MM.1S (cell line): ENCODE measurements at regions not wholly inside any gene's neighbourhood (a gene's known extent, or its start where the extent isn't known, plus 50 kb on each side); places are given as distances from the start of the nearest gene placed in this dataset.

Experiments
- DNase-seq: peaks from one replicate; pipeline ENCODE4 v3.0.0-alpha.2; 2015
- H2AFZ ChIP-seq: fragments of 300-600 bp; sonication (generic); 2 replicates; pipeline ENCODE4 v1.6.0; 2016; ENCODE audit warnings: antibody characterized with exemption, low read length
- H3F3A ChIP-seq: fragments of 300-600 bp; sonication (generic); 2 replicates; pipeline ENCODE4 v1.6.1; 2016; ENCODE audit warnings: mild to moderate bottlenecking, antibody characterized with exemption, low read length, moderate library complexity, mixed read lengths; ENCODE audit not compliant: insufficient read depth
- H3K27ac ChIP-seq: fragments of 300-600 bp; sonication (generic); 2 replicates; pipeline ENCODE4 v1.5.1; 2016; ENCODE audit warnings: mild to moderate bottlenecking, low read length
- H3K27me3 ChIP-seq: fragments of 300-600 bp; sonication (generic); replicated peaks from 2 replicates; pipeline ENCODE4 v1.6.0; 2016; ENCODE audit warnings: low read length; ENCODE audit not compliant: insufficient read depth
- H3K36me3 ChIP-seq: fragments of 300-600 bp; sonication (generic); replicated peaks from 2 replicates; pipeline ENCODE4 v1.6.1; 2016; ENCODE audit warnings: mild to moderate bottlenecking, low read length, mixed read lengths; ENCODE audit not compliant: insufficient read depth
- H3K4me1 ChIP-seq: fragments of 300-600 bp; sonication (generic); 2 replicates; pipeline ENCODE4 v1.6.1; 2016; ENCODE audit warnings: low read length, mixed read lengths
- H3K4me2 ChIP-seq: fragments of 300-600 bp; sonication (generic); 2 replicates; pipeline ENCODE4 v1.6.0; 2016; ENCODE audit warnings: low read depth, low read length
- H3K4me3 ChIP-seq: fragments of 300-600 bp; sonication (generic); 2 replicates; pipeline ENCODE4 v1.5.1; 2016; ENCODE audit warnings: low read length, mixed read lengths
- H3K79me2 ChIP-seq: fragments of 300-600 bp; sonication (generic); 2 replicates; pipeline ENCODE4 v1.6.1; 2016; ENCODE audit warnings: mixed run types, low read length, mixed read lengths
- H3K9ac ChIP-seq: fragments of 300-600 bp; sonication (generic); 2 replicates; pipeline ENCODE4 v1.6.1; 2016; ENCODE audit warnings: low read length, mixed read lengths
- H3K9me2 ChIP-seq: fragments of 300-600 bp; sonication (generic); replicated peaks from 2 replicates; pipeline ENCODE4 v1.6.1; 2016; ENCODE audit warnings: mild to moderate bottlenecking, low read length, mixed read lengths; ENCODE audit not compliant: insufficient read depth
- H3K9me3 ChIP-seq: fragments of 300-600 bp; sonication (generic); replicated peaks from 2 replicates; pipeline ENCODE4 v1.6.1; 2016; ENCODE audit warnings: mild to moderate bottlenecking, low read length, mixed read lengths; ENCODE audit not compliant: insufficient read depth
- H4K20me1 ChIP-seq: fragments of 300-600 bp; sonication (generic); 2 replicates; pipeline ENCODE4 v1.6.1; 2016; ENCODE audit warnings: mild to moderate bottlenecking, low read length, moderate library complexity, mixed read lengths; ENCODE audit not compliant: insufficient read depth
- CTCF ChIP-seq: fragments of 300-600 bp; sonication (generic); IDR thresholded peaks from 2 replicates; pipeline ENCODE4 v1.5.1; 2016; ENCODE audit warnings: antibody characterized with exemption, low read length, mixed read lengths
- EZH2 ChIP-seq: fragments of 300-600 bp; sonication (generic); optimal IDR thresholded peaks from 2 replicates; pipeline ENCODE3; 2017; ENCODE audit warnings: low read depth, mild to moderate bottlenecking, antibody characterized with exemption, low read length, mixed read lengths
- EZH2phosphoT487 ChIP-seq: fragments of 300-600 bp; sonication (generic); IDR thresholded peaks from 2 replicates; pipeline ENCODE4 v1.6.1; 2018; ENCODE audit warnings: antibody characterized with exemption, low read length

GRCh38 chr18:8519102-8519501 is 90.1 kb upstream of the RAB12 start:
- H3K27ac ChIP-seq, result no peak overlapping the region
- no peak for DNase-seq

GRCh38 chr18:8520266-8520665 is 89.0 kb upstream of the RAB12 start:
- H3K27me3 ChIP-seq, result no peaks in the 10 kb centered on the region
- H3K4me3 ChIP-seq, result no peak overlapping the region

More at GRCh38 chr18:8519102-8519501, 90.1 kb upstream of the RAB12 start:
- Histone ChIP-seq H2AFZ (no peak overlapping the region), H4K20me1 (no peaks in the 10 kb centered on the region), H3K9me2 (no peaks in the 10 kb centered on the region), H3F3A (no peaks in the 10 kb centered on the region), H3K4me2 (no peak overlapping the region), H3K4me1 (no peaks in the 10 kb centered on the region), H3K9me3 (no peaks in the 10 kb centered on the region), H3K27me3 (no peaks in the 10 kb centered on the region), H3K36me3 (no peaks in the 10 kb centered on the region), H3K79me2 (no peaks in the 10 kb centered on the region), H3K4me3 (no peak overlapping the region), H3K9ac (no peak overlapping the region)
- TF ChIP-seq EZH2phosphoT487, result no peak
- no peak for TF ChIP-seq CTCF
- no peak for TF ChIP-seq EZH2

GRCh38 chr18:8522756-8523155 is 86.5 kb upstream of the RAB12 start:
- DNase-seq, result no peak
- no peak overlapping the region for H3K4me3 ChIP-seq
- no peaks in the 10 kb centered on the region for H3K4me1 ChIP-seq
- no peaks in the 10 kb centered on the region for H3F3A ChIP-seq
- H3K9ac ChIP-seq, result no peak overlapping the region
- no peaks in the 10 kb centered on the region for H4K20me1 ChIP-seq
- no peak overlapping the region for H2AFZ ChIP-seq
- TF ChIP-seq EZH2 (no peak), CTCF (no peak), EZH2phosphoT487 (no peak)
- H3K4me2 ChIP-seq, result no peak overlapping the region
- H3K27ac ChIP-seq, result no peak overlapping the region
- no peaks in the 10 kb centered on the region for H3K9me3 ChIP-seq
- no peaks in the 10 kb centered on the region for H3K79me2 ChIP-seq
- no peaks in the 10 kb centered on the region for H3K9me2 ChIP-seq
- no peaks in the 10 kb centered on the region for H3K27me3 ChIP-seq
- H3K36me3 ChIP-seq, result no peaks in the 10 kb centered on the region

More at GRCh38 chr18:8520266-8520665, 89.0 kb upstream of the RAB12 start:
- H3K36me3 ChIP-seq, result no peaks in the 10 kb centered on the region
- H3K9ac ChIP-seq, result no peak overlapping the region
- TF ChIP-seq EZH2phosphoT487 (no peak), EZH2 (no peak), CTCF (no peak)
- no peak for DNase-seq
- no peak overlapping the region for H2AFZ ChIP-seq
- no peaks in the 10 kb centered on the region for H3F3A ChIP-seq
- no peaks in the 10 kb centered on the region for H3K79me2 ChIP-seq
- no peaks in the 10 kb centered on the region for H3K9me2 ChIP-seq
- H3K4me1 ChIP-seq, result no peaks in the 10 kb centered on the region
- H3K9me3 ChIP-seq, result no peaks in the 10 kb centered on the region
- H3K27ac ChIP-seq, result no peak overlapping the region
- H3K4me2 ChIP-seq, result no peak overlapping the region
- no peaks in the 10 kb centered on the region for H4K20me1 ChIP-seq
